Tibial nerve (tissue), 4 donors: ENCODE measurements at regions not wholly inside any gene's neighbourhood (a gene's known extent, or its start where the extent isn't known, plus 50 kb on each side); places are given as distances from the start of the nearest gene placed in this dataset.

Experiments
- EP300 ChIP-seq, 2 donors: sonication (generic); formaldehyde crosslinking; IDR thresholded peaks; one replicate each; pipeline ENCODE4 v1.6.1; 2017; ENCODE audit warnings: antibody characterized with exemption in 2 of 2, mild to moderate bottlenecking in 1 of 2
- POLR2A ChIP-seq, 2 donors: fragments of 450-650 bp; IDR thresholded peaks; one replicate each; pipeline ENCODE4 v1.6.1; 2017; ENCODE audit warnings: antibody characterized with exemption in 2 of 2, mild to moderate bottlenecking in 2 of 2, moderate library complexity in 2 of 2
- TF ChIP-seq, protein P1 (sequence below), 5 experiments: fragments of 200-600 bp in 3 of 5; fragments of 450-650 bp in 2 of 5; sonication (generic) in 3 of 5; IDR thresholded peaks; one replicate each; pipeline ENCODE4 v1.5.1; 2016 to 2019; ENCODE audit warnings: antibody characterized with exemption in 5 of 5, mild to moderate bottlenecking in 3 of 5, moderate library complexity in 2 of 5

DNA sequence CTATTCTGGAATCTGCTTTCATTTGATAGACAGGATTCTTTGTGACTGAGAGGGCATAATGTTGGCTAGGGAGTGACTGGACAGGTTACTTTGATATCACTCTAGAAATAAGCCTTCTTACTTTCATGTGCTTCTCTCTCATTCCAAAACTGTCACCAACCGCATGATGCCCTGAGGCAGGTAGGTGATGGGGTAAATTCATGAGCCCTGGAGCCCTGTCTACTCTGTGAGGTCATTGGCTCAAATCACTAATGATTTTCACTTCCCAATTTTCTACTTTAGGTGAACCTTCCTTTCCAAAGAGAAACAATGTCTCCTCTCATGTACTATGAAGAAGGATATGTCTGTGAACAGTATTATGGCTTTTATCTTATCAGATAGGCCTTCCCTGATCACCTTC, 596.7 kb downstream of the TUSC7 start:
- TF ChIP-seq, protein P1, sequence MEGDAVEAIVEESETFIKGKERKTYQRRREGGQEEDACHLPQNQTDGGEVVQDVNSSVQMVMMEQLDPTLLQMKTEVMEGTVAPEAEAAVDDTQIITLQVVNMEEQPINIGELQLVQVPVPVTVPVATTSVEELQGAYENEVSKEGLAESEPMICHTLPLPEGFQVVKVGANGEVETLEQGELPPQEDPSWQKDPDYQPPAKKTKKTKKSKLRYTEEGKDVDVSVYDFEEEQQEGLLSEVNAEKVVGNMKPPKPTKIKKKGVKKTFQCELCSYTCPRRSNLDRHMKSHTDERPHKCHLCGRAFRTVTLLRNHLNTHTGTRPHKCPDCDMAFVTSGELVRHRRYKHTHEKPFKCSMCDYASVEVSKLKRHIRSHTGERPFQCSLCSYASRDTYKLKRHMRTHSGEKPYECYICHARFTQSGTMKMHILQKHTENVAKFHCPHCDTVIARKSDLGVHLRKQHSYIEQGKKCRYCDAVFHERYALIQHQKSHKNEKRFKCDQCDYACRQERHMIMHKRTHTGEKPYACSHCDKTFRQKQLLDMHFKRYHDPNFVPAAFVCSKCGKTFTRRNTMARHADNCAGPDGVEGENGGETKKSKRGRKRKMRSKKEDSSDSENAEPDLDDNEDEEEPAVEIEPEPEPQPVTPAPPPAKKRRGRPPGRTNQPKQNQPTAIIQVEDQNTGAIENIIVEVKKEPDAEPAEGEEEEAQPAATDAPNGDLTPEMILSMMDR (IDR thresholded peaks at IDR 0.05): no peak
- TF ChIP-seq POLR2A (IDR thresholded peaks at IDR 0.05) (no peak), EP300 (IDR thresholded peaks at IDR 0.05) (no peak)
